B cell (primary cell): ENCODE measurements at regions not wholly inside any gene's neighbourhood (a gene's known extent, or its start where the extent isn't known, plus 50 kb on each side); places are given as distances from the start of the nearest gene placed in this dataset.

ENCODE experiments used
- ATAC-seq: fragments of 200-7000 bp; cut with Tn5 transposase; one replicate; pipeline ENCODE4 v1.10.0; 2021; ENCODE audit warnings: low read depth, mild to moderate bottlenecking, moderate number of reproducible peaks, moderate library complexity
- CTCF ChIA-PET: fragments of 350-600 bp; sonication (Branson Sonifier 250); formaldehyde crosslinking; loops from one replicate; lab custom pipeline; 2021; ENCODE audit warnings: antibody characterized with exemption, inconsistent platforms; lab: Charles Lee
- POLR2A ChIA-PET: fragments of 350-600 bp; sonication (Branson Sonifier 250); formaldehyde crosslinking; loops from one replicate; lab custom pipeline; 2021; ENCODE audit warnings: antibody characterized with exemption; lab: Charles Lee
- DNase-seq: peaks from one replicate; pipeline ENCODE4 v3.0.0; 2013
- H2AFZ ChIP-seq: 2 replicates; pipeline ENCODE4 v1.6.1; 2012; ENCODE audit warnings: mild to moderate bottlenecking, low read depth, low read length; ENCODE audit not compliant: insufficient read depth, poor library complexity, severe bottlenecking
- H3K27ac ChIP-seq, 2 donors: 1 replicate in 1 of 2; 2 replicates in 1 of 2; pipeline ENCODE4 v1.5.1; 2012 to 2013; ENCODE audit warnings: low read length in 2 of 2, mild to moderate bottlenecking in 2 of 2, moderate library complexity in 1 of 2
- H3K27me3 ChIP-seq, 4 experiments: fragments of 200-600 bp in 1 of 4; sonication (generic) in 1 of 4; replicated peaks in 1 of 4; 1 replicate in 2 of 4; 2 replicates in 2 of 4; pipeline versions ENCODE4 v1.6.1 to v1.7.0; 2013 to 2016; ENCODE audit warnings: low read length in 3 of 4, mild to moderate bottlenecking in 2 of 4, mixed read lengths in 1 of 4, moderate library complexity in 1 of 4; ENCODE audit not compliant: insufficient read depth in 4 of 4, control insufficient read depth in 3 of 4; ENCODE audit errors: control extremely low read depth in 1 of 4
- H3K36me3 ChIP-seq, 2 experiments: replicated peaks in 1 of 2; 1 replicate in 1 of 2; 2 replicates in 1 of 2; pipeline versions ENCODE4 v1.6.1 to v1.7.1; 2013; ENCODE audit warnings: low read length in 1 of 2; ENCODE audit not compliant: insufficient read depth in 2 of 2, control insufficient read depth in 1 of 2; ENCODE audit errors: control extremely low read depth in 1 of 2, extremely low read depth in 1 of 2
- H3K4me1 ChIP-seq, 2 donors: fragments of 200-600 bp in 1 of 2; sonication (generic) in 1 of 2; 1 replicate in 1 of 2; 2 replicates in 1 of 2; pipeline versions ENCODE4 v1.5.1 to v1.6.1; 2013 to 2017; ENCODE audit warnings: low read length in 2 of 2; ENCODE audit not compliant: control insufficient read depth in 2 of 2, insufficient read depth in 2 of 2
- H3K4me2 ChIP-seq: replicated peaks from 2 replicates; pipeline ENCODE3; 2012; ENCODE audit warnings: mild to moderate bottlenecking, low read depth, low read length; ENCODE audit not compliant: poor library complexity, severe bottlenecking
- H3K4me3 ChIP-seq, 5 experiments: fragments of 200-600 bp in 1 of 5; sonication (generic) in 1 of 5; 1 replicate in 3 of 5; 2 replicates in 2 of 5; pipeline versions ENCODE4 v1.5.1 to v1.7.0; 2011 to 2016; ENCODE audit warnings: low read length in 4 of 5, mild to moderate bottlenecking in 4 of 5, low read depth in 2 of 5, control low read depth in 1 of 5, moderate library complexity in 1 of 5; ENCODE audit not compliant: insufficient read depth in 1 of 5; ENCODE audit errors: control extremely low read depth in 1 of 5, extremely low read depth in 1 of 5
- H3K79me2 ChIP-seq: fragments of 200-600 bp; sonication (generic); one replicate; pipeline ENCODE4 v1.6.0; 2016; ENCODE audit warnings: low read length; ENCODE audit not compliant: control insufficient read depth, insufficient read depth
- H3K9ac ChIP-seq: fragments of 200-600 bp; sonication (generic); 2 replicates; pipeline ENCODE4 v1.6.1; 2017; ENCODE audit warnings: mild to moderate bottlenecking, low read length, moderate library complexity
- H3K9me3 ChIP-seq, 3 donors: one replicate each; pipeline versions ENCODE4 v1.6.1 to v1.7.1; 2013; ENCODE audit warnings: low read length in 2 of 3; ENCODE audit not compliant: control insufficient read depth in 2 of 3, insufficient read depth in 1 of 3; ENCODE audit errors: control extremely low read depth in 1 of 3
- H4K20me1 ChIP-seq: 2 replicates; pipeline ENCODE4 v1.6.0; 2012; ENCODE audit warnings: mild to moderate bottlenecking, low read length; ENCODE audit not compliant: insufficient read depth, control insufficient read depth, poor library complexity, severe bottlenecking
- H3K27ac Mint-ChIP-seq: one replicate; pipeline ENCODE4 v1.8.0; 2021; ENCODE audit warnings: mixed read lengths
- H3K27me3 Mint-ChIP-seq: one replicate; pipeline ENCODE4 v1.8.0; 2021; ENCODE audit warnings: mixed read lengths
- H3K4me1 Mint-ChIP-seq: one replicate; pipeline ENCODE4 v1.8.0; 2021; ENCODE audit warnings: mixed read lengths
- H3K4me3 Mint-ChIP-seq: one replicate; pipeline ENCODE4 v1.8.0; 2021; ENCODE audit warnings: mixed read lengths
- H3K9me3 Mint-ChIP-seq: one replicate; pipeline ENCODE4 v1.8.0; 2022; ENCODE audit warnings: mixed read lengths; ENCODE audit not compliant: insufficient read depth
- CTCF ChIP-seq: fragments of 200-600 bp; IDR thresholded peaks from one replicate; pipeline ENCODE4 v1.8.0; 2022; ENCODE audit warnings: antibody characterized with exemption, mild to moderate bottlenecking
- EZH2 ChIP-seq: IDR thresholded peaks from 2 replicates; pipeline ENCODE4 v1.6.1; 2012; ENCODE audit warnings: borderline replicate concordance, low read depth, mild to moderate bottlenecking, moderate library complexity, low read length; ENCODE audit not compliant: insufficient read depth, poor library complexity, severe bottlenecking
- WGBS: methylation state at CpG from one replicate; pipeline ENCODE4 v1.1.5; 2013; ENCODE audit warnings: missing lambda C conversion rate; ENCODE audit not compliant: insufficient coverage; 5-methylcytosine and 5-hydroxymethylcytosine counted together
- intact Hi-C: fragments of 100-400 bp; cut with micrococcal nuclease; formaldehyde crosslinking; loops from one replicate; pipeline ENCODE4 v1.10.0; 2022

GRCh38 chr13:53941588-53942190, 913.1 kb downstream of the OLFM4 start:
- Histone ChIP-seq H3K79me2 (no peaks in the 10 kb centered on the region), H3K9me3 (peaks cover 0 to 2% (median 0%) of the 10 kb centered on the region in 3 donors), H3K4me3 (no peak overlapping the region), H3K27me3 (no peaks in the 10 kb centered on the region), H3K4me2 (no peak overlapping the region), H4K20me1 (no peaks in the 10 kb centered on the region), H3K4me1 (no peaks in the 10 kb centered on the region), H3K27ac (no peak overlapping the region), H3K36me3 (no peaks in the 10 kb centered on the region), H2AFZ (no peak overlapping the region), H3K9ac (no peak overlapping the region)
- Mint-ChIP-seq H3K4me3 (no peak overlapping the region), H3K27me3 (no peaks in the 10 kb centered on the region), H3K4me1 (no peaks in the 10 kb centered on the region), H3K27ac (no peak overlapping the region), H3K9me3 (peaks cover 2% of the 10 kb centered on the region)
- CTCF ChIA-PET: no interaction called here
- TF ChIP-seq CTCF (no peak), EZH2 (no peak)
- DNase-seq: no peak
- no peak for ATAC-seq
- WGBS: no CpG with 5 or more reads among the region's 1 CpG
- POLR2A ChIA-PET: no interaction called here
- intact Hi-C loops: no loop called here

GRCh38 chr13:53946500-53946899, 917.9 kb downstream of the OLFM4 start:
- ATAC-seq: no peak
- ChIA-PET POLR2A (no interaction called here), CTCF (no interaction called here)
- no peaks in the 10 kb centered on the region for H3K27me3 Mint-ChIP-seq
- Histone ChIP-seq H4K20me1 (no peaks in the 10 kb centered on the region), H3K4me3 (no peak overlapping the region), H3K27me3 (no peaks in the 10 kb centered on the region), H3K27ac (no peak overlapping the region), H3K9ac (no peak overlapping the region), H3K4me2 (no peak overlapping the region), H3K4me1 (no peaks in the 10 kb centered on the region), H3K79me2 (no peaks in the 10 kb centered on the region), H3K9me3 (peaks cover 0 to 2% (median 0%) of the 10 kb centered on the region in 3 donors), H3K36me3 (no peaks in the 10 kb centered on the region), H2AFZ (no peak overlapping the region)
- no CpG with 5 or more reads among the region's 3 CpGs for WGBS
- H3K4me1 Mint-ChIP-seq: no peaks in the 10 kb centered on the region
- intact Hi-C loops: no loop called here
- DNase-seq: no peak
- TF ChIP-seq EZH2 (no peak), CTCF (no peak)
- H3K27ac Mint-ChIP-seq: no peak overlapping the region
- peaks cover 3% of the 10 kb centered on the region for H3K9me3 Mint-ChIP-seq
- H3K4me3 Mint-ChIP-seq: no peak overlapping the region
